Duodenal mucosa (tissue), 2 donors: ENCODE measurements at regions not wholly inside any gene's neighbourhood (a gene's known extent, or its start where the extent isn't known, plus 50 kb on each side); places are given as distances from the start of the nearest gene placed in this dataset.
"Not testable (repeated sequence)": the region's sequence is repeated elsewhere in the genome, so short reads cannot be mapped to it uniquely, and the experiment has no call there.

ENCODE experiments used
- H3K27ac ChIP-seq: one replicate; pipeline ENCODE4 v1.7.0; 2013; ENCODE audit warnings: low read depth, low read length
- H3K27me3 ChIP-seq, 2 donors: one replicate each; pipeline ENCODE4 v1.7.0; 2013; ENCODE audit warnings: low read length in 2 of 2, control low read depth in 1 of 2; ENCODE audit not compliant: insufficient read depth in 2 of 2, control insufficient read depth in 1 of 2
- H3K36me3 ChIP-seq, 2 donors: one replicate each; pipeline ENCODE4 v1.7.0; 2013; ENCODE audit warnings: low read length in 2 of 2, control low read depth in 1 of 2; ENCODE audit not compliant: insufficient read depth in 2 of 2, control insufficient read depth in 1 of 2
- H3K4me1 ChIP-seq, 2 donors: one replicate each; pipeline ENCODE4 v1.7.0; 2013; ENCODE audit warnings: low read length in 2 of 2, control low read depth in 1 of 2; ENCODE audit not compliant: insufficient read depth in 2 of 2, control insufficient read depth in 1 of 2
- H3K4me3 ChIP-seq, 2 donors: one replicate each; pipeline ENCODE4 v1.7.0; 2013; ENCODE audit warnings: low read length in 2 of 2, low read depth in 1 of 2
- H3K9ac ChIP-seq, 2 donors: one replicate each; pipeline ENCODE4 v1.7.0; 2013; ENCODE audit warnings: low read length in 2 of 2, low read depth in 1 of 2
- H3K9me3 ChIP-seq, 2 donors: one replicate each; pipeline ENCODE4 v1.7.0; 2013; ENCODE audit warnings: low read length in 2 of 2, control low read depth in 1 of 2; ENCODE audit not compliant: control insufficient read depth in 1 of 2

DNA sequence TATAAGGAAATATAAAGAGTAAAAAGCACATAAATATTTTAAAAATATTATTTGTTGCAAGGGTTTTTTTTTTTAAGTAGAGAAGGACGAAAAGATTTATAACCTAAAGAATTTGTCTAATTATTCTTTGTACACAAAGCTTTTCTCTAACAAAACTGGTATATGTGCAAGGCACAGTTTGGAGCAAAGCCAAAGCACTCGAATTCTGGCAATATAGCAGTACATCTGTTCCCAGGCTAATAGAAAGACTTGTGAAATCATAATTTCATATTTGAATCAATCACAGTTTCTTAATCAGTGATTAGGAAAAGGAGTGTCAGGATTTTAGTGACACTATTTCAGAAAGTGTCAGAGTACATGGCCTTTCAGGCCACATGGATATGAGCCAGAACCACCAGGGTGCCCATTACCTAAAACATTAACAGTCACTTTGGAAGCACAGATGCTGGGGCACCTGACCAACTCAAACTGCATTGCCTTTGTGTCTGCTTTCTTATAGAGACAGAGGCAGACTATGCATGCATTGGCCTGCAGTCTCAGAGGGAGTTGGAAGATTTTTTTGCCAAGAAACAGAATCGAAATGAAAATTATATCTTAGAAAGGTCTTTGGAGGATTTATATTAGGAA lies 651.8 kb upstream of the SGO1 start:
- H3K9ac ChIP-seq = no peak overlapping the region
- no peak overlapping the region for H3K27ac ChIP-seq
- H3K4me3 ChIP-seq = no peak overlapping the region
- no peaks in the 10 kb centered on the region for H3K36me3 ChIP-seq
- H3K9me3 ChIP-seq = no peaks in the 10 kb centered on the region
- no peaks in the 10 kb centered on the region for H3K27me3 ChIP-seq
- no peaks in the 10 kb centered on the region for H3K4me1 ChIP-seq

DNA sequence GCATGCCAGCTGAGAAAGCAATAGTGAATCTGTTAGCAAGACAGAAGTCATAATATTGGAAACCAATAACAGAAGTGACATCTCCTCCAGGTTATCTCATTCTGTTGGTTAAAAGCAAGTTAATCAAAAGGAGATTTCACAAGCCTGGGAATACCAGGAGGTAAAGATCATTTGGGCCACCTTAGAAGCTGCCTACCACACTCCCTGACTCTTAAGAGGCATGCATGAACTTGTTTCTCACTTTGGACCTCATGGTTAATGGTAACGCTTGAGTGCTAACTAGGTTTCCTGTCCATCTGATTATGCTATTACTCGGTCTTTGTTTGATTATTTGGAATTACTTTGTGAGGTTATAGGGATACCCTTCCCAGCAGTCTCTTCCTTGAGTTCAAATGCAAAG lies 650.8 kb upstream of the SGO1 start:
- no peaks in the 10 kb centered on the region for H3K9me3 ChIP-seq
- no peak overlapping the region for H3K27ac ChIP-seq
- H3K27me3 ChIP-seq = no peaks in the 10 kb centered on the region
- H3K36me3 ChIP-seq = no peaks in the 10 kb centered on the region
- no peaks in the 10 kb centered on the region for H3K4me1 ChIP-seq
- H3K4me3 ChIP-seq = no peak overlapping the region
- H3K9ac ChIP-seq = no peak overlapping the region

DNA sequence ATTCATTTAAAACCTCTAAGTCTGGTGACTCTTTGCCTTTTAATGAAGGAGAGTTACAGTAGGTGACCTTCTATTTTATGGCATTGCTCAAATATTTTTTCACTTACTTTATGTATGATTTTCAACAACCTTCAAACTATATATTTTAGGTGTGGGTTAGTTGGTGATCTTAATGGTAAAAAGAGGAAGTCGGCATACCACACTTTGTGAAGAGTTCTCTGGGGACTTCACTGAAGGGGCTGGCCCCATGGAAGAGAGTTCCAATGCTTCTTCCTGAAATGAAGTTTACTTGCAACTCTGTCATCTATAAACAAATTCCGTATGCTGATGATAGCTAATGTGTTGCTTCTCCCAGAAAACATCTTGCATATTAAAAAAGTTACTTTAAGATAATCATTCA lies 647.0 kb upstream of the SGO1 start:
- Histone ChIP-seq H3K27ac (no peak overlapping the region), H3K27me3 (no peaks in the 10 kb centered on the region), H3K9me3 (no peaks in the 10 kb centered on the region), H3K4me3 (no peak overlapping the region), H3K36me3 (no peaks in the 10 kb centered on the region), H3K4me1 (no peaks in the 10 kb centered on the region), H3K9ac (no peak overlapping the region)

DNA sequence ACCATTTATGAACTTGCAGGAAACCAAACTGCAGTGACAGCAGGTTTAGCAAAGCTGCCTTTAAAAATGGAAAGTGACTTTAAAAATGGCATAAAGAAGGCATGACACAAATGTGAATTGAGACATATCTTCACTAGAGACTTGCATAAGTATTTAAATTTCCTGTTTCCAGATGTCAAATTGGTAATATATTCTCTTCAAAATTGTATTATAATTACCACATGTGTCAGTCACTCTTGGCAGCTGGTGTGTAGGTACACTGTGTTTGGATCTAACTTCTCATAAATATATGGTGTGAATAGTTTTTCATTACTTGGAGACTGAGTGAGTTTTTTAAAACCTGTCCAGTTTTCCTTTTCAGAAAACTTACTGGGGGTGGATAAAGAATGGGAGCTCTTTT lies 636.2 kb upstream of the SGO1 start:
- Histone ChIP-seq H3K9ac (no peak overlapping the region), H3K4me1 (no peaks in the 10 kb centered on the region), H3K9me3 (no peaks in the 10 kb centered on the region), H3K4me3 (no peak overlapping the region), H3K36me3 (no peaks in the 10 kb centered on the region), H3K27me3 (no peaks in the 10 kb centered on the region), H3K27ac (no peak overlapping the region)

DNA sequence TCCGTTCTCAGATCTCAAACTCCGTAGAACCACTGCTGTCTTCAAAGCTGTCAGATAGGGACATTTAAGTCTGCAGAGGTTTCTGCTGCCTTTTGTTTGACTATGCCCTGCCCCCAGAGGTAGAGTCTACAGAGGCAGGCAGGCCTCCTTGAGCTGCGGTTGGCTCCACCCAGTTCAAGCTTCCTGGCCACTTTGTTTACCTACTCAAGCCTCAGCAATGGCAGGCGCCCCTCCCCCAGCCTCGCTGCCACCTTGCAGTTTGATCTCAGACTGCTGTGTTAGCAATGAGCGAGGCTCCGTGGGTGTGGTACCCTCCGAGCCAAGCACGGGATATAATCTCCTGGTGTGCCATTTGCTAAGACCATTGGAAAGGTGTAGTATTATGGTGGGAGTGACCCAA lies 634.9 kb upstream of the SGO1 start:
- H3K36me3 ChIP-seq, H3K27me3 ChIP-seq, H3K4me1 ChIP-seq, H3K9ac ChIP-seq, H3K4me3 ChIP-seq, H3K9me3 ChIP-seq, H3K27ac ChIP-seq: not testable (repeated sequence)

DNA sequence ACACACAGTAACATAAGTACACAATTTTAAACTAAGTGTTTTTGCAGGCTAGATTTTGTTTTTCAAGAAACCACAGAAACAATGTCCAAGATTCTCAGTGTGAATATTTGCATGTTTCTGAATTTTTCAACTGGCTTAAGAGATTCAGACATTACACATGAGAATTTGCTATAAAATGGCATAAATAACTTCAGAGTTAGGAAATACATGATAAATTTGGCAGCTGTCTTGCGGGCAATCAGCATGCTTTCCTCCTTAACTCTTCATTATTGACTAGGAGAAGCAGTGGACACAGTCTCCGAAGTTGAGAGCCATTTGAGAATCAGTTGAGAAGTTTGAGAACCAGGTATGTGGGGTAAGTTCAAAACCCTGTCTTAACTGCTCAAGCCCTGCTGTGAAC lies 625.6 kb upstream of the SGO1 start:
- Histone ChIP-seq H3K27me3 (no peaks in the 10 kb centered on the region), H3K4me1 (no peaks in the 10 kb centered on the region), H3K27ac (no peak overlapping the region), H3K9me3 (no peaks in the 10 kb centered on the region), H3K4me3 (no peak overlapping the region), H3K36me3 (no peaks in the 10 kb centered on the region), H3K9ac (no peak overlapping the region)

DNA sequence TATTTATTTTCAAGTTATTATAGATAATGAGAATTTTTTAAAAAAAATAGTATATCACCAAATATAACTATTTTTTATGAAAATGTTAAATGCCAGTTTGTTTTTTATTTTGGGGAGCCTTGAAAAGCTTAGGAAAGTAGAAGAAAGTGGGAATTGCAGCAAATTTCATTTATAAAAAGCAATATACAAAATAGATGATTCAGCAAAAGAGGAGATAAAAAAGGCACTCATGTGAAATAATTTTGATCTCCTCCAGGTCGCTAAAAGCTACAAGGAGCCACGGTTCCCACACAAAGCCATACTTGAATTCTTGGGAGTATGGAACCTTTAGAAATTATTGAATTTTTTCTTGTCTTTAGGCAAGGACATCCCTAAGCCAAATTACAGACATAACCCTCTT lies 625.0 kb upstream of the SGO1 start:
- Histone ChIP-seq H3K4me3 (no peak overlapping the region), H3K27me3 (no peaks in the 10 kb centered on the region), H3K9me3 (no peaks in the 10 kb centered on the region), H3K9ac (no peak overlapping the region), H3K36me3 (no peaks in the 10 kb centered on the region), H3K4me1 (no peaks in the 10 kb centered on the region), H3K27ac (no peak overlapping the region)

DNA sequence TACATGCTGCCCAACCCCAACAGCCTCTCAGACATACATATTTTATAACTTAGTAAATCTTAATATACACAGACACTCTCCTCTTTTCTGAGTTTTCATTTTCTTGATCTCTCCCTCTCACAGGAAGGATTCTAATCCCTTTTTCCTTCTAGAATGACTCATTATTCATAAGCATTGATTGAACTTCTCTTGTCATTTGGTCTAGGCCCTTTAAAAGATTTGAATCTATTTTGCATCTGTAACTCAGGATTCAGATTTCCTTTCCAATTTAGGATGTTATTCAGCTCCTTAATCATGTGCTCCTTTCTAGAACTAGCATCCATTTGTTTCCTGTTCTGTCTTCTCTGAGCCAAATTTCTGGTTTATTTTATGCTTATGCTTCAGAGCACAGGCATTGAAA lies 624.5 kb upstream of the SGO1 start:
- no peaks in the 10 kb centered on the region for H3K4me1 ChIP-seq
- no peaks in the 10 kb centered on the region for H3K27me3 ChIP-seq
- no peak overlapping the region for H3K9ac ChIP-seq
- no peaks in the 10 kb centered on the region for H3K9me3 ChIP-seq
- no peaks in the 10 kb centered on the region for H3K36me3 ChIP-seq
- no peak overlapping the region for H3K4me3 ChIP-seq
- H3K27ac ChIP-seq = no peak overlapping the region

DNA sequence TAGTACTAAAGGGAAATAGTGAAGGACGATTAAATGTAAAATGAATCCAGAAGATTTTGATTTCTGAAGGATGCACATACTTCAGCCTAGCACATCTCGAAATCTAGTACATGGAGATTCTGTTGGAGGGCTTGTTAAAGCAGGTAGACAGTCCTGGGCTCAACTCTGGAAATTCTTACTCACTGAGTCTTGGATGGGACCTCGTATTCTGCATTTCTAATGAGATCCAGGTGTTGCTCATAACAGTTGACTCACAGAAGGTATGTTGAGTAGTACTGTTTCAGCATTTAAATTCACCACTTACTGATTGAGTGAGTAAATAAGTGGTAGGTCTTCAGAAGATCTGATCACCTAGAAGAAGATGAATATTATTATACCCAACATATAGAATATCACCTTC lies 623.4 kb upstream of the SGO1 start:
- H3K9me3 ChIP-seq = no peaks in the 10 kb centered on the region
- H3K36me3 ChIP-seq = no peaks in the 10 kb centered on the region
- no peak overlapping the region for H3K9ac ChIP-seq
- no peak overlapping the region for H3K4me3 ChIP-seq
- H3K4me1 ChIP-seq = no peaks in the 10 kb centered on the region
- H3K27ac ChIP-seq = no peak overlapping the region
- H3K27me3 ChIP-seq = no peaks in the 10 kb centered on the region

DNA sequence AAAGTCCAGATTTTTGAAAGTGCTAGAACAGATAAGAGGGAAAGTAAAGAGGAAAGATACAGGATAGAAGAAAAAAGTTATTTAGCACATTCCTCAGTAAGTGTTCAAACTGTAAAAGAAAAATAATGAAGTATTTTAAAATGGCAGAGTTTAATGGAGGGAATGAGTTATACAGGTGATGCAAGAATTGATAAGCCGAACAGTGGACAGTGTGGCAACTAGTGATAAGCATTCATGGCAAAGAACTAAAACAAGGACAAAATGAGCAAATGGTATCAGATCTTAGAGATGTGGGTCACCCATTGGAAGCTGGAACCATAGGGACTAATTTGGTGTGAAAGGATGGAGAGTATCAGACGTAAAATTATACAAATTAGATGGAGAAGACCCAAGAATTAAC lies 622.9 kb upstream of the SGO1 start:
- no peaks in the 10 kb centered on the region for H3K9me3 ChIP-seq
- H3K9ac ChIP-seq = no peak overlapping the region
- H3K4me1 ChIP-seq = no peaks in the 10 kb centered on the region
- H3K4me3 ChIP-seq = no peak overlapping the region
- no peaks in the 10 kb centered on the region for H3K27me3 ChIP-seq
- no peaks in the 10 kb centered on the region for H3K36me3 ChIP-seq
- no peak overlapping the region for H3K27ac ChIP-seq

DNA sequence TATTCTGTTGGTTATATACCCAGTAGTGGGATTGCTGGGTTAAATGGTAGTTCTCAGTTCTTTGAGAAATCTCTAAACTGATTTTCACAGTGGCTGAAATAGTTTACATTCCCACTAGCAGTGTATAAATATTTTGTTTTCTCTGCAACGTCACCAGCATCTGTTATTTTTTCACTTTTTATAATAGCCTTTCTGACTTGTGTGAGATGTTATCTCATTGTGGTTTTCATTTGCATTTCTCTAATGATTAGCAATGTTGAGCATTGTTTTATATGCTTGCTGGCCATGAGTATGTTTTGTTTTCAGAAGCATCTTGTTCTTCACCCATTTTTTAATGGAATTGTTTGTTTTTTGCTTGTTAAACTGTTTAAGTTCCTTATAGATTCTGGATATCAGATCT lies 612.7 kb upstream of the SGO1 start:
- no peak overlapping the region for H3K4me3 ChIP-seq
- peaks cover 0 to 4% of the 10 kb centered on the region in 2 donors for H3K9me3 ChIP-seq
- H3K27me3 ChIP-seq = no peaks in the 10 kb centered on the region
- H3K9ac ChIP-seq = no peak overlapping the region
- no peak overlapping the region for H3K27ac ChIP-seq
- no peaks in the 10 kb centered on the region for H3K36me3 ChIP-seq
- no peaks in the 10 kb centered on the region for H3K4me1 ChIP-seq
